ENCODE measurements at regions not wholly inside any gene's neighbourhood (a gene's known extent, or its start where the extent isn't known, plus 50 kb on each side); places are given as distances from the start of the nearest gene placed in this dataset.

GRCh38 chr2:4507661-4508060, 804.3 kb downstream of the DCDC2C start:
- Histone ChIP-seq H3K36me3 (no peaks in the 10 kb centered on the region), H3K4me3 (no peak overlapping the region), H3K9me3 (no peaks in the 10 kb centered on the region), H3K4me1 (no peaks in the 10 kb centered on the region), H3K27ac (no peak overlapping the region), H3K27me3 (no peaks in the 10 kb centered on the region)
- intact Hi-C loops (cut with DNase I; ENCODE audit: low total_unique reads): no loop called here
- no peak for DNase-seq
- no peak for TF ChIP-seq CTCF (IDR thresholded peaks at IDR 0.05)

- H3K9me3 ChIP-seq: no peaks in the 10 kb centered on the region
- H3K4me1 ChIP-seq: no peaks in the 10 kb centered on the region
- no peak for DNase-seq
- H3K27ac ChIP-seq: no peak overlapping the region
- H3K36me3 ChIP-seq: no peaks in the 10 kb centered on the region
- TF ChIP-seq CTCF (IDR thresholded peaks at IDR 0.05): no peak
- no peak overlapping the region for H3K4me3 ChIP-seq
- H3K27me3 ChIP-seq: no peaks in the 10 kb centered on the region
- intact Hi-C loops (cut with DNase I; ENCODE audit: low total_unique reads): no loop called here
Observed at GRCh38 chr2:4515871-4516761, 812.7 kb downstream of the DCDC2C start.

GRCh38 chr2:4518596-4518995, 815.2 kb downstream of the DCDC2C start:
- intact Hi-C loops (cut with DNase I; ENCODE audit: low total_unique reads): no loop called here
- H3K4me1 ChIP-seq: no peaks in the 10 kb centered on the region
- no peaks in the 10 kb centered on the region for H3K27me3 ChIP-seq
- DNase-seq: no peak
- H3K36me3 ChIP-seq: no peaks in the 10 kb centered on the region
- no peaks in the 10 kb centered on the region for H3K9me3 ChIP-seq
- no peak for TF ChIP-seq CTCF (IDR thresholded peaks at IDR 0.05)
- no peak overlapping the region for H3K4me3 ChIP-seq
- no peak overlapping the region for H3K27ac ChIP-seq

GRCh38 chr2:4522498-4523421, 819.4 kb downstream of the DCDC2C start:
- no peak overlapping the region for H3K27ac ChIP-seq
- no peak overlapping the region for H3K4me3 ChIP-seq
- no peaks in the 10 kb centered on the region for H3K27me3 ChIP-seq
- no peaks in the 10 kb centered on the region for H3K36me3 ChIP-seq
- H3K4me1 ChIP-seq: no peaks in the 10 kb centered on the region
- intact Hi-C loops (cut with DNase I; ENCODE audit: low total_unique reads): no loop called here
- no peak for TF ChIP-seq CTCF (IDR thresholded peaks at IDR 0.05)
- DNase-seq: no peak
- no peaks in the 10 kb centered on the region for H3K9me3 ChIP-seq

GRCh38 chr2:4527416-4527815, 824.0 kb downstream of the DCDC2C start:
- Histone ChIP-seq H3K4me1 (no peaks in the 10 kb centered on the region), H3K9me3 (no peaks in the 10 kb centered on the region), H3K27me3 (no peaks in the 10 kb centered on the region), H3K27ac (no peak overlapping the region), H3K4me3 (no peak overlapping the region), H3K36me3 (no peaks in the 10 kb centered on the region)
- no peak for TF ChIP-seq CTCF (IDR thresholded peaks at IDR 0.05)
- intact Hi-C loops (cut with DNase I; ENCODE audit: low total_unique reads): no loop called here
- DNase-seq: no peak
